PFSK-1 (cell line): ENCODE measurements at regions not wholly inside any gene's neighbourhood (a gene's known extent, or its start where the extent isn't known, plus 50 kb on each side); places are given as distances from the start of the nearest gene placed in this dataset.

Experiments
- FOXP2 ChIP-seq: optimal IDR thresholded peaks from 2 replicates; pipeline ENCODE3; 2011; ENCODE audit warnings: borderline replicate concordance, control low read depth, inconsistent platforms; ENCODE audit not compliant: insufficient read depth; ENCODE audit errors: extremely low read length, extremely low read depth
- POLR2AphosphoS5 ChIP-seq: IDR thresholded peaks from 2 replicates; pipeline ENCODE4 v1.6.1; 2012; ENCODE audit warnings: low read depth, mild to moderate bottlenecking, control low read depth, low read length, moderate library complexity
- REST ChIP-seq, 2 experiments: IDR thresholded peaks; 2 replicates each; pipeline versions ENCODE4 v1.6.1 to v1.8.0; 2011 to 2012; ENCODE audit warnings: low read depth in 2 of 2, low read length in 2 of 2, control low read depth in 1 of 2, inconsistent platforms in 1 of 2, mild to moderate bottlenecking in 1 of 2, moderate library complexity in 1 of 2; ENCODE audit not compliant: insufficient read depth in 1 of 2
- SIN3A ChIP-seq: IDR thresholded peaks from 2 replicates; pipeline ENCODE4 v1.6.1; 2012; ENCODE audit warnings: mild to moderate bottlenecking, low read length, moderate library complexity, borderline replicate concordance; ENCODE audit not compliant: insufficient read depth
- TAF1 ChIP-seq: IDR thresholded peaks from 2 replicates; pipeline ENCODE4 v1.6.1; 2012; ENCODE audit warnings: low read length, control low read depth, borderline replicate concordance; ENCODE audit not compliant: insufficient read depth

- no peak for TF ChIP-seq SIN3A
Measured at GRCh38 chr10:118467200-118467599, 125.1 kb upstream of the FAM204A start.

- TF ChIP-seq REST (IDR thresholded peaks at IDR 0.05; ENCODE audit: insufficient read depth in 1 of 2, low read depth in 2 of 2, low read length in 2 of 2) (no peak), SIN3A (no peak), FOXP2 (no peak), TAF1 (no peak), POLR2AphosphoS5 (no peak)
Measured at GRCh38 chr10:118465300-118465874, 123.3 kb upstream of the FAM204A start.

- no peak for TF ChIP-seq TAF1
- TF ChIP-seq SIN3A: no peak
- TF ChIP-seq REST (IDR thresholded peaks at IDR 0.05; ENCODE audit: insufficient read depth in 1 of 2, low read depth in 2 of 2, low read length in 2 of 2): no peak
- TF ChIP-seq POLR2AphosphoS5: no peak
- no peak for TF ChIP-seq FOXP2
Measured at GRCh38 chr10:118463740-118464139, 121.6 kb upstream of the FAM204A start.

- no peak for TF ChIP-seq REST (IDR thresholded peaks at IDR 0.05; ENCODE audit: insufficient read depth in 1 of 2, low read depth in 2 of 2, low read length in 2 of 2)
- no peak for TF ChIP-seq POLR2AphosphoS5
- TF ChIP-seq FOXP2: no peak
- TF ChIP-seq SIN3A: no peak
- TF ChIP-seq TAF1: no peak
Measured at GRCh38 chr10:118462401-118462800, 120.3 kb upstream of the FAM204A start.

- no peak for TF ChIP-seq REST (IDR thresholded peaks at IDR 0.05; ENCODE audit: insufficient read depth in 1 of 2, low read depth in 2 of 2, low read length in 2 of 2)
- TF ChIP-seq POLR2AphosphoS5: no peak
- no peak for TF ChIP-seq FOXP2
Measured at GRCh38 chr10:118459642-118460193, 117.6 kb upstream of the FAM204A start.
